ENCODE measurements at regions not wholly inside any gene's neighbourhood (a gene's known extent, or its start where the extent isn't known, plus 50 kb on each side); places are given as distances from the start of the nearest gene placed in this dataset.

- Histone ChIP-seq H2AFZ (ENCODE audit: control insufficient read depth, low read depth, low read length) (no peak overlapping the region), H3K36me3 (ENCODE audit: control insufficient read depth in 2 of 2, insufficient read depth in 2 of 2, low read length in 1 of 2) (no peaks in the 10 kb centered on the region), H3K4me3 (no peak overlapping the region), H4K20me1 (ENCODE audit: control insufficient read depth, insufficient read depth) (no peaks in the 10 kb centered on the region), H3K79me2 (ENCODE audit: control insufficient read depth, insufficient read depth, low read length) (no peaks in the 10 kb centered on the region), H3K4me1 (ENCODE audit: control insufficient read depth, insufficient read depth, low read length) (no peaks in the 10 kb centered on the region), H3K27me3 (replicated peaks in 1 of 2; ENCODE audit: control insufficient read depth in 2 of 2, insufficient read depth in 2 of 2, low read length in 1 of 2) (peaks cover 3 to 11% of the 10 kb centered on the region in 2 experiments; a peak in 3 of 4 replicates), H3K9me3 (replicated peaks; ENCODE audit: control insufficient read depth, insufficient read depth, low read length) (no peaks in the 10 kb centered on the region), H3K27ac (ENCODE audit: control insufficient read depth, insufficient read depth) (no peak overlapping the region), H3K4me2 (ENCODE audit: control insufficient read depth, insufficient read depth) (no peak overlapping the region), H3K9ac (ENCODE audit: control insufficient read depth, insufficient read depth, low read length) (no peak overlapping the region)
- RAD21 ChIA-PET (ENCODE audit: unreplicated experiment): no interaction called here
- FAIRE-seq: no peak
- BruUV-seq (replicated peaks): no TSS peak
- SMC1A ChIA-PET (ENCODE audit: uncharacterized antibody, unreplicated experiment): interaction anchor here (0.9 kb wide), 1 partner anchor 213 kb away, joined by 3 read pairs; no protein-coding TSS in a partner anchor
- no peak for TF ChIP-seq CHD1 (IDR thresholded peaks at IDR 0.05; ENCODE audit: low read depth, low read length)
- no peak for TF ChIP-seq ZNF384 (IDR thresholded peaks at IDR 0.05; ENCODE audit: borderline replicate concordance, low read depth, low read length)
- no peak for TF ChIP-seq SIX5 (IDR thresholded peaks at IDR 0.05; ENCODE audit: low read depth, low read length, severe bottlenecking)
- no peak for TF ChIP-seq IKZF1 (conservative IDR thresholded peaks at IDR 0.05)
- TF ChIP-seq POU2F2 (IDR thresholded peaks at IDR 0.05; ENCODE audit: borderline replicate concordance, low read depth, low read length): no peak
- TF ChIP-seq, protein P1, sequence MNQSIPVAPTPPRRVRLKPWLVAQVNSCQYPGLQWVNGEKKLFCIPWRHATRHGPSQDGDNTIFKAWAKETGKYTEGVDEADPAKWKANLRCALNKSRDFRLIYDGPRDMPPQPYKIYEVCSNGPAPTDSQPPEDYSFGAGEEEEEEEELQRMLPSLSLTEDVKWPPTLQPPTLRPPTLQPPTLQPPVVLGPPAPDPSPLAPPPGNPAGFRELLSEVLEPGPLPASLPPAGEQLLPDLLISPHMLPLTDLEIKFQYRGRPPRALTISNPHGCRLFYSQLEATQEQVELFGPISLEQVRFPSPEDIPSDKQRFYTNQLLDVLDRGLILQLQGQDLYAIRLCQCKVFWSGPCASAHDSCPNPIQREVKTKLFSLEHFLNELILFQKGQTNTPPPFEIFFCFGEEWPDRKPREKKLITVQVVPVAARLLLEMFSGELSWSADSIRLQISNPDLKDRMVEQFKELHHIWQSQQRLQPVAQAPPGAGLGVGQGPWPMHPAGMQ (IDR thresholded peaks at IDR 0.05; ENCODE audit: borderline replicate concordance): no peak
- TF ChIP-seq BACH1 (IDR thresholded peaks at IDR 0.05; ENCODE audit: borderline replicate concordance): no peak
- no peak for TF ChIP-seq PML (IDR thresholded peaks at IDR 0.05; ENCODE audit: low read length)
- CTCF ChIA-PET: no interaction called here
- POLR2A ChIA-PET: no interaction called here
- intact Hi-C loops (cut with micrococcal nuclease; ENCODE audit: unreplicated experiment): no loop called here
- 38% methylated on average over 3 of the region's 3 CpGs for WGBS (ENCODE audit: insufficient coverage, insufficient replicate concordance, low lambda C conversion rate, missing lambda C conversion rate)
- no peak for ATAC-seq
- no peak for DNase-seq (ENCODE audit: low read depth, low spot score)
- in situ Hi-C loops (cut with MboI): no loop called here
These were observed 104.5 kb upstream of the MAML3 start for GRCh38 chr4:140258476-140258875.

All from GM12878 (cell line).